H1 (cell line): ENCODE measurements at regions not wholly inside any gene's neighbourhood (a gene's known extent, or its start where the extent isn't known, plus 50 kb on each side); places are given as distances from the start of the nearest gene placed in this dataset.

Experiments
- CTCF ChIA-PET: fragments of 300-600 bp; sonication (Branson Sonifier 250); formaldehyde crosslinking; loops from one replicate; lab custom pipeline; 2021; ENCODE audit not compliant: partially characterized antibody; lab: Charles Lee
- POLR2A ChIA-PET: fragments of 300-600 bp; sonication (Branson Sonifier 250); formaldehyde crosslinking; loops from one replicate; lab custom pipeline; 2021; ENCODE audit warnings: inconsistent platforms; ENCODE audit not compliant: partially characterized antibody; lab: Charles Lee
- DNase-seq, 2 experiments: peaks; one replicate each; pipeline versions ENCODE4 v3.0.0 to v3.0.0-alpha.2; 2010 to 2022; ENCODE audit warnings: low spot score in 2 of 2, low read depth in 1 of 2, mixed read lengths in 1 of 2
- FAIRE-seq: peaks from 2 replicates; lab custom pipeline; 2011; peaks lifted over from hg19 to GRCh38; lab: Jason Lieb, UNC
- H2AFZ ChIP-seq: 2 replicates; pipeline ENCODE4 v1.8.1; 2012; ENCODE audit warnings: low read length, inconsistent platforms
- H2AK5ac ChIP-seq: 2 replicates; pipeline ENCODE4 v1.6.1; 2013; ENCODE audit warnings: low read depth, low read length
- H2BK120ac ChIP-seq: replicated peaks from 2 replicates; pipeline ENCODE3; 2013; ENCODE audit warnings: low read depth, low read length, inconsistent platforms
- H2BK12ac ChIP-seq: 2 replicates; pipeline ENCODE4 v1.6.1; 2013; ENCODE audit warnings: low read depth, low read length
- H2BK15ac ChIP-seq: 2 replicates; pipeline ENCODE4 v1.6.1; 2013; ENCODE audit warnings: low read length
- H2BK20ac ChIP-seq: 2 replicates; pipeline ENCODE4 v1.6.1; 2013; ENCODE audit warnings: low read length
- H2BK5ac ChIP-seq: 2 replicates; pipeline ENCODE4 v1.6.1; 2013; ENCODE audit warnings: low read depth, low read length
- H3K14ac ChIP-seq: 2 replicates; pipeline ENCODE4 v1.6.1; 2013; ENCODE audit warnings: inconsistent platforms; ENCODE audit not compliant: insufficient read length
- H3K18ac ChIP-seq: 2 replicates; pipeline ENCODE4 v1.6.1; 2013; ENCODE audit warnings: low read length; ENCODE audit errors: extremely low read depth
- H3K23ac ChIP-seq: 2 replicates; pipeline ENCODE4 v1.6.1; 2013; ENCODE audit warnings: inconsistent platforms; ENCODE audit not compliant: insufficient read length
- H3K23me2 ChIP-seq: 2 replicates; pipeline ENCODE4 v1.6.1; 2013; ENCODE audit warnings: low read depth, low read length
- H3K27ac ChIP-seq: 2 replicates; pipeline ENCODE4 v1.6.1; 2011; ENCODE audit warnings: low read depth, low read length, inconsistent platforms
- H3K27me3 ChIP-seq, 4 experiments: replicated peaks in 1 of 4; 1 replicate in 1 of 4; 2 replicates in 3 of 4; pipeline versions ENCODE4 v1.6.1 to v1.8.1; 2011 to 2013; ENCODE audit warnings: low read length in 3 of 4, mild to moderate bottlenecking in 3 of 4, inconsistent platforms in 2 of 4, mixed read lengths in 2 of 4, moderate library complexity in 1 of 4; ENCODE audit not compliant: control insufficient read depth in 3 of 4, insufficient read depth in 3 of 4; ENCODE audit errors: extremely low read depth in 1 of 4
- H3K36me3 ChIP-seq, 4 experiments: 2 replicates each; pipeline versions ENCODE4 v1.6.1 to v1.8.1; 2011 to 2013; ENCODE audit warnings: mild to moderate bottlenecking in 4 of 4, low read length in 3 of 4, moderate library complexity in 2 of 4, control low read depth in 1 of 4, inconsistent platforms in 1 of 4; ENCODE audit not compliant: insufficient read depth in 4 of 4, control insufficient read depth in 2 of 4
- H3K4ac ChIP-seq: replicated peaks from 2 replicates; pipeline ENCODE3; 2013; ENCODE audit warnings: low read length, low read depth, mixed read lengths, inconsistent platforms; ENCODE audit not compliant: insufficient read length
- H3K4me1 ChIP-seq, 4 experiments: replicated peaks in 1 of 4; 1 replicate in 1 of 4; 2 replicates in 3 of 4; pipeline versions ENCODE4 v1.6.1 to v1.8.1; 2011 to 2013; ENCODE audit warnings: low read length in 3 of 4, inconsistent platforms in 2 of 4, mixed read lengths in 1 of 4; ENCODE audit not compliant: insufficient read depth in 4 of 4, control insufficient read depth in 3 of 4
- H3K4me2 ChIP-seq, 2 experiments: 2 replicates each; pipeline versions ENCODE4 v1.6.1 to v1.8.1; 2011 to 2013; ENCODE audit warnings: low read depth in 2 of 2, low read length in 2 of 2, control low read depth in 1 of 2, inconsistent platforms in 1 of 2, mild to moderate bottlenecking in 1 of 2; ENCODE audit not compliant: insufficient read depth in 1 of 2
- H3K4me3 ChIP-seq, 4 experiments: fragments of 200-600, 300-600 bp in 1 of 4; sonication (generic), shearing (Covaris generic), sonication (Bioruptor Twin) in 1 of 4; 2 replicates each; pipeline versions ENCODE4 v1.5.1 to v1.8.1; 2011 to 2016; ENCODE audit warnings: low read length in 4 of 4, low read depth in 3 of 4, control low read depth in 2 of 4, inconsistent platforms in 2 of 4, mild to moderate bottlenecking in 2 of 4, mixed read lengths in 1 of 4, moderate library complexity in 1 of 4; ENCODE audit not compliant: insufficient read depth in 2 of 4; ENCODE audit errors: extremely low read depth in 1 of 4
- H3K56ac ChIP-seq: replicated peaks from 2 replicates; pipeline ENCODE3; 2013; ENCODE audit warnings: low read depth, mild to moderate bottlenecking, mixed read lengths, low read length, inconsistent platforms; ENCODE audit not compliant: insufficient read length
- H3K79me1 ChIP-seq: 2 replicates; pipeline ENCODE4 v1.6.1; 2013; ENCODE audit warnings: low read depth, low read length, control low read depth
- H3K79me2 ChIP-seq, 2 experiments: 2 replicates each; pipeline versions ENCODE4 v1.6.1 to v1.8.1; 2012 to 2013; ENCODE audit warnings: low read length in 2 of 2, mild to moderate bottlenecking in 2 of 2, inconsistent platforms in 1 of 2; ENCODE audit not compliant: insufficient read depth in 2 of 2, control insufficient read depth in 1 of 2
- H3K9ac ChIP-seq, 4 experiments: replicated peaks in 1 of 4; 1 replicate in 1 of 4; 2 replicates in 3 of 4; pipeline versions ENCODE4 v1.6.1 to v1.8.1; 2011 to 2013; ENCODE audit warnings: low read depth in 3 of 4, low read length in 3 of 4, control low read depth in 2 of 4, mild to moderate bottlenecking in 2 of 4, moderate library complexity in 2 of 4, inconsistent platforms in 1 of 4; ENCODE audit errors: extremely low read depth in 1 of 4
- H3K9me3 ChIP-seq, 2 experiments: 2 replicates each; pipeline versions ENCODE4 v1.6.1 to v1.8.1; 2012 to 2013; ENCODE audit warnings: mild to moderate bottlenecking in 2 of 2, moderate library complexity in 2 of 2, control low read depth in 1 of 2, inconsistent platforms in 1 of 2, low read depth in 1 of 2, low read length in 1 of 2, mixed read lengths in 1 of 2; ENCODE audit not compliant: insufficient read depth in 2 of 2
- H4K20me1 ChIP-seq, 2 experiments: replicated peaks in 1 of 2; 2 replicates each; pipeline versions ENCODE3 to v1.8.1; 2011 to 2013; ENCODE audit warnings: inconsistent platforms in 2 of 2, low read length in 2 of 2, mild to moderate bottlenecking in 1 of 2; ENCODE audit not compliant: insufficient read depth in 2 of 2, control insufficient read depth in 1 of 2
- H4K5ac ChIP-seq: 2 replicates; pipeline ENCODE4 v1.6.1; 2013; ENCODE audit warnings: low read length, low read depth, mixed read lengths, inconsistent platforms; ENCODE audit not compliant: insufficient read length
- H4K8ac ChIP-seq: 2 replicates; pipeline ENCODE4 v1.8.0; 2013; ENCODE audit warnings: mild to moderate bottlenecking, moderate library complexity, low read length, inconsistent platforms; ENCODE audit not compliant: insufficient read depth; ENCODE audit errors: extremely low read depth
- H4K91ac ChIP-seq: replicated peaks from 2 replicates; pipeline ENCODE3; 2013; ENCODE audit warnings: low read length, mixed read lengths, inconsistent platforms; ENCODE audit not compliant: insufficient read length
- CHD1 ChIP-seq: IDR thresholded peaks from 2 replicates; pipeline ENCODE4 v1.6.1; 2012; ENCODE audit warnings: low read depth, low read length, improper control_type of control experiment
- CHD2 ChIP-seq: IDR thresholded peaks from 2 replicates; pipeline ENCODE4 v1.6.1; 2012; ENCODE audit warnings: low read length, improper control_type of control experiment
- CREB1 ChIP-seq: IDR thresholded peaks from 2 replicates; pipeline ENCODE4 v1.6.1; 2012; ENCODE audit warnings: inconsistent platforms
- CTBP2 ChIP-seq: IDR thresholded peaks from 2 replicates; pipeline ENCODE4 v1.7.0; 2011; ENCODE audit warnings: borderline replicate concordance, mild to moderate bottlenecking, moderate library complexity, mixed read lengths, low read length; ENCODE audit not compliant: insufficient read depth, insufficient read length
- EGR1 ChIP-seq: IDR thresholded peaks from 2 replicates; pipeline ENCODE4 v1.6.1; 2011; ENCODE audit warnings: low read depth, low read length, borderline replicate concordance
- JUN ChIP-seq: IDR thresholded peaks from 2 replicates; pipeline ENCODE4 v1.6.1; 2011; ENCODE audit warnings: low read depth, mild to moderate bottlenecking, improper control_type of control experiment, low read length
- KDM4A ChIP-seq: IDR thresholded peaks from one replicate; pipeline ENCODE4 v1.7.1; 2012; ENCODE audit warnings: low read depth, mild to moderate bottlenecking, moderate library complexity, low read length, inconsistent platforms; ENCODE audit not compliant: severe bottlenecking
- POLR2A ChIP-seq, 2 experiments: IDR thresholded peaks; 1 replicate in 1 of 2; 2 replicates in 1 of 2; pipeline ENCODE4 v1.6.1; 2011; ENCODE audit warnings: low read depth in 2 of 2, low read length in 2 of 2, mild to moderate bottlenecking in 2 of 2; ENCODE audit errors: control extremely low read depth in 1 of 2
- RFX5 ChIP-seq: IDR thresholded peaks from 2 replicates; pipeline ENCODE4 v1.6.1; 2011; ENCODE audit warnings: low read depth, low read length, improper control_type of control experiment, borderline replicate concordance
- SIRT6 ChIP-seq: IDR thresholded peaks from one replicate; pipeline ENCODE4 v1.7.1; 2012; ENCODE audit warnings: low read length, inconsistent platforms
- SP1 ChIP-seq: IDR thresholded peaks from 2 replicates; pipeline ENCODE4 v1.6.1; 2011; ENCODE audit warnings: low read depth, low read length
- SP2 ChIP-seq: IDR thresholded peaks from 2 replicates; pipeline ENCODE4 v1.6.1; 2012; ENCODE audit warnings: mild to moderate bottlenecking, low read length, inconsistent platforms
- SP4 ChIP-seq: IDR thresholded peaks from 2 replicates; pipeline ENCODE4 v1.6.1; 2012; ENCODE audit warnings: low read length, inconsistent platforms
- WGBS, 2 experiments: shearing (Covaris generic) in 1 of 2; methylation state at CpG; one replicate each; pipeline versions ENCODE4 v1.1.6 to v1.1.7; 2013 to 2015; ENCODE audit warnings: low lambda C conversion rate in 2 of 2, mixed read lengths in 2 of 2, inconsistent platforms in 1 of 2, low coverage in 1 of 2, missing lambda C conversion rate in 1 of 2; ENCODE audit not compliant: insufficient replicate concordance in 2 of 2, insufficient coverage in 1 of 2, insufficient read length in 1 of 2; ENCODE audit errors: extremely low coverage in 1 of 2, missing lambda C conversion rate in 1 of 2; 5-methylcytosine and 5-hydroxymethylcytosine counted together
- TF ChIP-seq, protein P1 (sequence below): IDR thresholded peaks from 2 replicates; pipeline ENCODE4 v1.6.1; 2011; ENCODE audit warnings: low read depth, mild to moderate bottlenecking, low read length; ENCODE audit not compliant: insufficient read depth
- TF ChIP-seq, protein P2 (sequence below): IDR thresholded peaks from 2 replicates; pipeline ENCODE4 v1.6.1; 2012; ENCODE audit warnings: inconsistent platforms

GRCh38 chr3:74121761-74122160 is 492.7 kb downstream of the CNTN3 start:
- no peak overlapping the region for H2BK20ac ChIP-seq
- no peak for TF ChIP-seq RFX5
- TF ChIP-seq, protein P1, sequence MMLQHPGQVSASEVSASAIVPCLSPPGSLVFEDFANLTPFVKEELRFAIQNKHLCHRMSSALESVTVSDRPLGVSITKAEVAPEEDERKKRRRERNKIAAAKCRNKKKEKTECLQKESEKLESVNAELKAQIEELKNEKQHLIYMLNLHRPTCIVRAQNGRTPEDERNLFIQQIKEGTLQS, result no peak
- no peak for TF ChIP-seq EGR1
- TF ChIP-seq CTBP2, result no peak
- no peak for TF ChIP-seq SP2
- TF ChIP-seq JUN, result no peak
- TF ChIP-seq KDM4A, result no peak
- TF ChIP-seq SP1, result no peak
- TF ChIP-seq POLR2A (IDR thresholded peaks at IDR 0.05; ENCODE audit: control extremely low read depth in 1 of 2, low read depth in 2 of 2, low read length in 2 of 2), result no peak
- no peak for TF ChIP-seq SP4
- no peak for TF ChIP-seq SIRT6
- TF ChIP-seq CREB1, result no peak
- TF ChIP-seq CHD1, result no peak
- TF ChIP-seq, protein P2, sequence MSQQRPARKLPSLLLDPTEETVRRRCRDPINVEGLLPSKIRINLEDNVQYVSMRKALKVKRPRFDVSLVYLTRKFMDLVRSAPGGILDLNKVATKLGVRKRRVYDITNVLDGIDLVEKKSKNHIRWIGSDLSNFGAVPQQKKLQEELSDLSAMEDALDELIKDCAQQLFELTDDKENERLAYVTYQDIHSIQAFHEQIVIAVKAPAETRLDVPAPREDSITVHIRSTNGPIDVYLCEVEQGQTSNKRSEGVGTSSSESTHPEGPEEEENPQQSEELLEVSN, result no peak
- TF ChIP-seq CHD2, result no peak
- no peaks in the 10 kb centered on the region for H3K36me3 ChIP-seq
- no peaks in the 10 kb centered on the region for H3K27me3 ChIP-seq
- no peak overlapping the region for H2AK5ac ChIP-seq
- no peak overlapping the region for H2BK120ac ChIP-seq
- POLR2A ChIA-PET, result no interaction called here
- no peaks in the 10 kb centered on the region for H3K79me2 ChIP-seq
- no peak overlapping the region for H3K23ac ChIP-seq
- no peak overlapping the region for H4K5ac ChIP-seq
- no peaks in the 10 kb centered on the region for H3K4me1 ChIP-seq
- DNase-seq, result no peak
- no peak overlapping the region for H3K4me3 ChIP-seq
- no peak overlapping the region for H3K18ac ChIP-seq
- no peaks in the 10 kb centered on the region for H3K79me1 ChIP-seq
- no peak overlapping the region for H3K14ac ChIP-seq
- 90% methylated on average over 1 of the region's 1 CpG; no CpG with 5 or more reads in 1 of the 2 experiments for WGBS, 2 experiments
- no peak overlapping the region for H3K4me2 ChIP-seq
- H4K8ac ChIP-seq, result no peak overlapping the region
- CTCF ChIA-PET, result interaction anchor here (0.6 kb wide), 1 partner anchor 43 kb away, joined by 3 read pairs; no protein-coding TSS in a partner anchor
- H3K4ac ChIP-seq, result no peak overlapping the region
- H2BK12ac ChIP-seq, result no peak overlapping the region
- no peak overlapping the region for H2AFZ ChIP-seq
- H2BK5ac ChIP-seq, result no peak overlapping the region
- H4K91ac ChIP-seq, result no peak overlapping the region
- no peak overlapping the region for H2BK15ac ChIP-seq
- no peak for FAIRE-seq
- H3K9ac ChIP-seq, result no peak overlapping the region
- H4K20me1 ChIP-seq, result no peaks in the 10 kb centered on the region
- no peak overlapping the region for H3K27ac ChIP-seq
- H3K23me2 ChIP-seq, result peaks cover 1% of the 10 kb centered on the region; the same call in 1 of the 2 replicates
- no peak overlapping the region for H3K56ac ChIP-seq
- peaks cover 5% of the 10 kb centered on the region in 2 experiments; a peak in 2 of 4 replicates for H3K9me3 ChIP-seq
